ENCODE measurements at regions not wholly inside any gene's neighbourhood (a gene's known extent, or its start where the extent isn't known, plus 50 kb on each side); places are given as distances from the start of the nearest gene placed in this dataset.

DNA sequence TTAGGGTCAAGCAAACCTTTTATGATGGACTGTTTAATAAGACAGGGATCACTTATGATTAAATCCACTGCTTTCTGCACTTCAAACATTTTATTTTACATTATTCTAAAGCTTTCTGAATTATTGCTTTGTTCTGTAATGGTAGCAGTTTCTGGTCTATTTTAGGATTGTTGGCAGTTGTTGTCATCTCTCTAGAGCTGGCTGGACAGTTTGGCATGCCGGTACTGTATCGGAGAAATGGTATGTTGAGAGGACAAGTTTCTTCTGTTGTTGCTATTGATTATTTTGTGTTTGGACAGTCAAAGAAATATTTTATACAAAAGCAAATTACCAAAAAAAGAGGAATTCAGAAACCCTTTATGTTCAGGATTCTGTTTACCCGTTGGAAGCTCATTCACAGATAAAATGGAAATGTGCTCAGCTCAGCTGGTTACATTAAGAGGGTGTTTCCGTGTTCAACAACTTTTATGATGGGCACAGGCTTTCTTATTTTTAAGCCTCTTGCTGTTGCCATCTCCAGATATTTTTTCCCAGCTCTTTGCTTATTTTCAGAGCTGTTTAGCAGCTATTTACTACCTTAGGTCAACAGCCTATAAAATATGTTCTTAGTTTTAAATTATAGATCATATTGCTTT, 214.6 kb upstream of the IGFBP7 start:
- Histone ChIP-seq H3K9me3 (no peaks in the 10 kb centered on the region), H3K27me3 (ENCODE audit: insufficient read depth in 3 of 3, low read length in 2 of 3) (no peaks in the 10 kb centered on the region), H3K4me1 (no peaks in the 10 kb centered on the region), H3K4me3 (no peak overlapping the region), H3K36me3 (ENCODE audit: insufficient read depth in 1 of 2, low read depth in 1 of 2) (no peaks in the 10 kb centered on the region), H3K27ac (no peak overlapping the region)
- intact Hi-C loops (cut with DNase I) = no loop called here
- DNase-seq (no peak), ATAC-seq (no peak)
- TF ChIP-seq, protein P1, sequence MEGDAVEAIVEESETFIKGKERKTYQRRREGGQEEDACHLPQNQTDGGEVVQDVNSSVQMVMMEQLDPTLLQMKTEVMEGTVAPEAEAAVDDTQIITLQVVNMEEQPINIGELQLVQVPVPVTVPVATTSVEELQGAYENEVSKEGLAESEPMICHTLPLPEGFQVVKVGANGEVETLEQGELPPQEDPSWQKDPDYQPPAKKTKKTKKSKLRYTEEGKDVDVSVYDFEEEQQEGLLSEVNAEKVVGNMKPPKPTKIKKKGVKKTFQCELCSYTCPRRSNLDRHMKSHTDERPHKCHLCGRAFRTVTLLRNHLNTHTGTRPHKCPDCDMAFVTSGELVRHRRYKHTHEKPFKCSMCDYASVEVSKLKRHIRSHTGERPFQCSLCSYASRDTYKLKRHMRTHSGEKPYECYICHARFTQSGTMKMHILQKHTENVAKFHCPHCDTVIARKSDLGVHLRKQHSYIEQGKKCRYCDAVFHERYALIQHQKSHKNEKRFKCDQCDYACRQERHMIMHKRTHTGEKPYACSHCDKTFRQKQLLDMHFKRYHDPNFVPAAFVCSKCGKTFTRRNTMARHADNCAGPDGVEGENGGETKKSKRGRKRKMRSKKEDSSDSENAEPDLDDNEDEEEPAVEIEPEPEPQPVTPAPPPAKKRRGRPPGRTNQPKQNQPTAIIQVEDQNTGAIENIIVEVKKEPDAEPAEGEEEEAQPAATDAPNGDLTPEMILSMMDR (IDR thresholded peaks at IDR 0.05) = no peak
- 29 to 36% (median 31%) methylated on average over 4 of the region's 4 CpGs for WGBS, 3 donors

DNA sequence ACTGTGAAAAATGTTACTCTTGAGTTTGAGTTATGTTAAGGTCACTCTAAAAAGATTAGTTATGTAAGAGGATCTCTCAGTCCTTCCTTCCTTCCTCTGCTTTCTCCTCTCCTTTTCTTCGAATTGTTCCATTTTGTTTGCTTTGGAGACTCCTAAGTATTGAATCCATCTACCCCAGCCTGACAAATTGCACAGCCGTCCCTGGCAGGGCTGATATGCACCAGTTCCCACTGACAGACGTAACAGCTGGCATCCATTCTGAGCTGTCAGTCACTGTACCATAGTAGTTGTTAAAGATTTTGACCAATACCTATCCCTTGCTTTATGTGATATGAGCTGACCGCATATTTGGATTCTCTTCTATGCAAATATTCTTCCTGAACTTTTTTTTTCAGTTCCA, 210.7 kb upstream of the IGFBP7 start:
- ATAC-seq (no peak), DNase-seq (no peak)
- TF ChIP-seq, protein P1 (IDR thresholded peaks at IDR 0.05) = no peak
- Histone ChIP-seq H3K4me3 (no peak overlapping the region), H3K27me3 (ENCODE audit: insufficient read depth in 3 of 3, low read length in 2 of 3) (no peaks in the 10 kb centered on the region), H3K9me3 (no peaks in the 10 kb centered on the region), H3K4me1 (no peaks in the 10 kb centered on the region), H3K36me3 (ENCODE audit: insufficient read depth in 1 of 2, low read depth in 1 of 2) (no peaks in the 10 kb centered on the region), H3K27ac (no peak overlapping the region)
- WGBS, 3 donors = 24 to 36% (median 28%) methylated on average over 4 of the region's 4 CpGs
- intact Hi-C loops (cut with DNase I) = no loop called here

DNA sequence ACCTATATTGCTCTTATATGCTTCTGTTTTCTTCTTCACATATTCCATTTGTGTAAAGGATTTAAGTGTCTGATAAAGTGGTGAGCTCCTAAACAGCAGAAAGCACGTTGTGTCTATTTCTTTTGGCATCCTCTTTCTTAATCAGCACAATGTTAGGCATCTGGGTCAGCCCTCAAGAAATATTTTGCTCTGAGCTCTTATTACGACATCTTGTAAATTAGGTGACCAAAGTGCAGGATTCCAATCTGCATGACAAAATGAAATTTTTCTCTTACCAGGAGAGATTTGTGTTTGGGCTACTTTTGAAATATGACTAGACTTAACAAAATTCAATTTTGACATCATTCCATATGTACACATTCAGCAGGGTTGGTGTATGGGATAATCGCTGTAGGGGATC, 210.0 kb upstream of the IGFBP7 start:
- no peak overlapping the region for H3K4me3 ChIP-seq
- intact Hi-C loops (cut with DNase I) = no loop called here
- no peak for DNase-seq
- 43 to 54% (median 47%) methylated on average over 3 of the region's 3 CpGs for WGBS, 3 donors
- TF ChIP-seq, protein P1 (IDR thresholded peaks at IDR 0.05) = no peak
- H3K27me3 ChIP-seq (ENCODE audit: insufficient read depth in 3 of 3, low read length in 2 of 3) = no peaks in the 10 kb centered on the region
- H3K9me3 ChIP-seq = no peaks in the 10 kb centered on the region
- ATAC-seq = no peak
- no peaks in the 10 kb centered on the region for H3K36me3 ChIP-seq (ENCODE audit: insufficient read depth in 1 of 2, low read depth in 1 of 2)
- no peaks in the 10 kb centered on the region for H3K4me1 ChIP-seq
- no peak overlapping the region for H3K27ac ChIP-seq

DNA sequence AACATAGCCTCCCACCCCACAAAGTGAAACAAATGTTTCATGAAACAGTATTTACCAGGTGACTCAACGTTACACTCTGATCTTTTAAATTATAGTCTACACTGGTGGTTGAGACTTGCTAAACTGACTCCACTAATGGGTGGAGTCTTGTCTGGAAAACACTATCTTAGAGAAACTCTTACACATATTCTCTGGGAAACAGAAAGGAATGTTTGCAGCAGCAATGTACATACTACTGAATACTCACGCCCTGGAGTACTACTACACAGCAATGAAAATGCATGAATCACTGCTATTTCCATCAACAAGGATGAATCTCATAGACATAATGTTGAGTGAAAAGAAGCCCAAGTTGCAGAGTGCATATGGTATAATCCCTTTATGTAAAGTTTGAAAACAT, 208.5 kb upstream of the IGFBP7 start:
- no peak for ATAC-seq
- Histone ChIP-seq H3K9me3 (no peaks in the 10 kb centered on the region), H3K36me3 (ENCODE audit: insufficient read depth in 1 of 2, low read depth in 1 of 2) (no peaks in the 10 kb centered on the region), H3K27ac (no peak overlapping the region), H3K4me3 (no peak overlapping the region), H3K27me3 (ENCODE audit: insufficient read depth in 3 of 3, low read length in 2 of 3) (no peaks in the 10 kb centered on the region), H3K4me1 (no peaks in the 10 kb centered on the region)
- 86 to 92% (median 89%) methylated on average over 2 of the region's 2 CpGs for WGBS, 3 donors
- TF ChIP-seq, protein P1 (IDR thresholded peaks at IDR 0.05) = no peak
- no peak for DNase-seq
- intact Hi-C loops (cut with DNase I) = no loop called here

DNA sequence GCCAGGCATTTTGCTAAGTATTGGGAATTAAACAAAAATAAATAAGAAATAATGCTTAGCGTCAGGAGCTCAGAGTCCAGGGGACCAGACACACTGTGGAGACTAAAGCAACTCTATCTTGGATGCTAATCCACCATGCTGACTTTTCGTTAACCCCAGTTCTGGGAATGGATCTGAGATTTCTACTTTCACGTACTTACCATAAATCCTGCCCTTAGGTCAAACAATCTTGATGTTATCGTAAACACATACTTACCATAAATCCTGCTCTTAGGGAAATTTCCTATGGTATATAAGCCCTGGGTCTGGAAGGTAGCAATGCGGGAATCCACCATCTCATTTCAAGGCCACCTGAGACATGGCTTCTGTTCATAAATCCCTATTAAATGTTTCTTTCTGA, 204.5 kb upstream of the IGFBP7 start:
- TF ChIP-seq, protein P1 (IDR thresholded peaks at IDR 0.05) = no peak
- Histone ChIP-seq H3K4me1 (no peaks in the 10 kb centered on the region), H3K9me3 (no peaks in the 10 kb centered on the region), H3K27me3 (ENCODE audit: insufficient read depth in 3 of 3, low read length in 2 of 3) (no peaks in the 10 kb centered on the region), H3K36me3 (ENCODE audit: insufficient read depth in 1 of 2, low read depth in 1 of 2) (no peaks in the 10 kb centered on the region), H3K27ac (no peak overlapping the region), H3K4me3 (no peak overlapping the region)
- ATAC-seq (no peak), DNase-seq (no peak)
- intact Hi-C loops (cut with DNase I) = no loop called here
- WGBS, 3 donors = 80 to 81% (median 81%) methylated on average over 5 of the region's 5 CpGs

All from psoas muscle (tissue), 7 donors.